Lung (tissue), 11 donors: ENCODE measurements at regions not wholly inside any gene's neighbourhood (a gene's known extent, or its start where the extent isn't known, plus 50 kb on each side); places are given as distances from the start of the nearest gene placed in this dataset.
"Not testable (repeated sequence)": the region's sequence is repeated elsewhere in the genome, so short reads cannot be mapped to it uniquely, and the experiment has no call there.

Source experiments
- ATAC-seq: fragments of 200-7000 bp; cut with Tn5 transposase; one replicate; pipeline ENCODE4 v1.9.1; 2020; ENCODE audit warnings: moderate number of reproducible peaks; ENCODE audit not compliant: insufficient read depth, low FRiP score
- DNase-seq, 3 donors: peaks; one replicate each; pipeline ENCODE4 v3.0.0-alpha.2; 2013 to 2017
- H3K27ac ChIP-seq, 2 donors: one replicate each; pipeline ENCODE4 v1.5.1; 2013; ENCODE audit warnings: mild to moderate bottlenecking in 2 of 2, moderate library complexity in 2 of 2, control low read depth in 1 of 2, inconsistent platforms in 1 of 2, low read depth in 1 of 2, low read length in 1 of 2
- H3K27me3 ChIP-seq, 3 donors: one replicate each; pipeline ENCODE4 v1.5.1; 2013; ENCODE audit warnings: low read length in 2 of 3; ENCODE audit not compliant: control insufficient read depth in 3 of 3, insufficient read depth in 3 of 3
- H3K36me3 ChIP-seq, 4 donors: one replicate each; pipeline ENCODE4 v1.5.1; 2013; ENCODE audit warnings: low read length in 4 of 4, mild to moderate bottlenecking in 1 of 4, moderate library complexity in 1 of 4; ENCODE audit not compliant: control insufficient read depth in 4 of 4, insufficient read depth in 4 of 4
- H3K4me1 ChIP-seq, 5 donors: one replicate each; pipeline ENCODE4 v1.5.1; 2013; ENCODE audit warnings: low read length in 5 of 5, mild to moderate bottlenecking in 2 of 5, moderate library complexity in 1 of 5; ENCODE audit not compliant: control insufficient read depth in 5 of 5, insufficient read depth in 5 of 5
- H3K4me3 ChIP-seq: one replicate; pipeline ENCODE4 v1.5.1; 2013; ENCODE audit warnings: mild to moderate bottlenecking, control low read depth, moderate library complexity
- H3K9ac ChIP-seq, 2 donors: one replicate each; pipeline ENCODE4 v1.5.1; 2013; ENCODE audit warnings: low read length in 2 of 2, control low read depth in 1 of 2; ENCODE audit not compliant: insufficient read depth in 1 of 2
- H3K9me3 ChIP-seq, 4 donors: one replicate each; pipeline ENCODE4 v1.5.1; 2013; ENCODE audit warnings: low read length in 3 of 4, mild to moderate bottlenecking in 1 of 4, moderate library complexity in 1 of 4; ENCODE audit not compliant: control insufficient read depth in 4 of 4, insufficient read depth in 3 of 4
- CTCF ChIP-seq: IDR thresholded peaks from 2 replicates; pipeline ENCODE4 v1.5.1; 2012; ENCODE audit warnings: mild to moderate bottlenecking; ENCODE audit errors: control extremely low read depth, extremely low read depth
- WGBS, 2 donors: extraction: QIAGEN DNeasy Blood & Tissue Kit; methylation state at CpG; one replicate each; pipeline ENCODE4 v1.1.7; 2013; 5-methylcytosine and 5-hydroxymethylcytosine counted together
- donor health status: control.
- donor health status: control.
- donor health status: Bipolar disorder and iron deficiency.
- donor health status: healthy.
- donor health status: DM: yes; HTN: yes; CAD: no.

- Histone ChIP-seq H3K27me3 (no peaks in the 10 kb centered on the region), H3K36me3 (no peaks in the 10 kb centered on the region), H3K27ac (no peak overlapping the region), H3K4me1 (no peaks in the 10 kb centered on the region), H3K4me3 (no peak overlapping the region), H3K9me3 (peaks cover 0 to 6% (median 2%) of the 10 kb centered on the region in 4 donors), H3K9ac (no peak overlapping the region)
- no peak for DNase-seq
- ATAC-seq: no peak
- TF ChIP-seq CTCF: no peak
- WGBS, 2 donors: 74 to 83% methylated on average over 2 of the region's 2 CpGs
Observed at GRCh38 chr5:115751176-115751575, 65.3 kb downstream of the CDO1 start.

GRCh38 chr5:115749016-115749415, 67.4 kb downstream of the CDO1 start:
- DNase-seq (no peak), ATAC-seq (no peak)
- no peak overlapping the region for H3K4me3 ChIP-seq
- no peaks in the 10 kb centered on the region for H3K4me1 ChIP-seq
- no peaks in the 10 kb centered on the region for H3K36me3 ChIP-seq
- TF ChIP-seq CTCF: no peak
- H3K9ac ChIP-seq: no peak overlapping the region
- H3K9me3 ChIP-seq: peaks cover 0 to 9% (median 5%) of the 10 kb centered on the region in 4 donors
- no peaks in the 10 kb centered on the region for H3K27me3 ChIP-seq
- no peak overlapping the region for H3K27ac ChIP-seq
- WGBS, 2 donors: 55 to 60% methylated on average over 1 of the region's 1 CpG

GRCh38 chr5:115739245-115739644, 77.2 kb downstream of the CDO1 start:
- H3K4me3 ChIP-seq, H3K27ac ChIP-seq, H3K27me3 ChIP-seq, H3K4me1 ChIP-seq, DNase-seq, H3K9me3 ChIP-seq, H3K36me3 ChIP-seq, H3K9ac ChIP-seq, ATAC-seq: not testable (repeated sequence)
- 86 to 87% methylated on average over 6 of the region's 6 CpGs for whole genome bisulfite sequencing, 2 donors

GRCh38 chr5:115738830-115739229, 77.6 kb downstream of the CDO1 start:
- no peak for ATAC-seq
- Histone ChIP-seq H3K9me3 (peaks cover 0 to 2% (median 0%) of the 10 kb centered on the region in 4 donors), H3K27me3 (no peaks in the 10 kb centered on the region), H3K4me3 (no peak overlapping the region), H3K9ac (no peak overlapping the region), H3K27ac (no peak overlapping the region), H3K36me3 (no peaks in the 10 kb centered on the region), H3K4me1 (peaks cover 0 to 6% (median 0%) of the 10 kb centered on the region in 5 donors)
- TF ChIP-seq CTCF: no peak
- WGBS, 2 donors: 39 to 74% methylated on average over 1 of the region's 1 CpG
- DNase-seq: no peak
